Cerebellar cortex (tissue), 1 donor: ENCODE measurements at regions not wholly inside any gene's neighbourhood (a gene's known extent, or its start where the extent isn't known, plus 50 kb on each side); places are given as distances from the start of the nearest gene placed in this dataset.
A peak's percentile ranks its signal among the peaks of the same experiment; 100 is the strongest.
"Not testable (repeated sequence)": the region's sequence is repeated elsewhere in the genome, so short reads cannot be mapped to it uniquely, and the experiment has no call there.

Experiments used
- DNase-seq: peaks from one replicate; pipeline ENCODE4 v3.0.0-alpha.2; 2015; ENCODE audit warnings: low spot score

DNA sequence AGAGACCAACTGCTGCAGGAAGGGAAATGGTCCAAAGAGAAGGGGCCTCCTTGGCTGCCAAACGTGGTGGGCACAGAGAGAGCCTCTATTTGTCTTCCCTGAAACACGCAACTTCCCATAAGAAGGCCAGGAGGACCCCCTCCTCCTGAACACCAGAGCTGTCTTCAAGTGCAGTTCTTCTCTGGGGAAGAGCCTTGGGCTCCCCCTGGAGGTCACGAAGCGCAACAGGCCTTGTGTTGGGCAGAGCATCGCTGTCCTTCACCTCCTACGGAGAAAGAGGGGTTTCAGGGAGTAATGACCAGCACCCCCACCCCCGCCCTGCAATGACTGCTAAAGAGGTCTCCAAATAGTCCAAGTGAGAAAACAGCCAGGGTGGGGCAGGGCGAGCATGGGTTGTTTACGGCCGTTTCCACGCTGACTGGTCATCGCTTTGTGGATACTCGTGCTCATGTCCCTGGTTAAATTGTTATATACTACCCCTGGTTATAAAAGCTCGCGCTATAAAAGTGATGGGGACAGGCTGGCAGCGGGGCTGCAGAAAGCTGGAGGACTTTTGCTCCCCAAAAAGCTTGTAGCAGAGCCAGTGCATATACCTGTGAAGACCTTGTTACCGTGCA lies 397.5 kb upstream of the ATP10A start:
- DNase-seq = peak; percentile 42

DNA sequence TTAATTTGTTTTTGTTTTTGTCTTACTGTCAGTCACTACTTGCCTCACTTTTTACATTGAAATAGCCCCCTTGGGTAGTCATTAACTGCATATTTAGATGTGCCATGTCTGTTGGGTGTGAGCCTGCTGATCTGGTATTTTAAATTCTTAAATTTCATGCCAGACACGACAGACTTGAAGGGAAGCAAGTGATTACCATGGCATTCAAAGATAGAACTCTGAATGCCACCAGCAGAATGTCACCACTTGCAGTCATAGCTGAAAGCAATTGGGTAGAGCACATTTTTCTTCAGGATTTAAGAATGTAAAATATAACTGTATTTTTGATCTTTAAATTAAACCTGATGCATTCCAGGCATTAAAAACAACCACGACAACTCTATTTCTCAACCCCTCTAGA lies 396.5 kb upstream of the ATP10A start:
- no peak for DNase-seq

DNA sequence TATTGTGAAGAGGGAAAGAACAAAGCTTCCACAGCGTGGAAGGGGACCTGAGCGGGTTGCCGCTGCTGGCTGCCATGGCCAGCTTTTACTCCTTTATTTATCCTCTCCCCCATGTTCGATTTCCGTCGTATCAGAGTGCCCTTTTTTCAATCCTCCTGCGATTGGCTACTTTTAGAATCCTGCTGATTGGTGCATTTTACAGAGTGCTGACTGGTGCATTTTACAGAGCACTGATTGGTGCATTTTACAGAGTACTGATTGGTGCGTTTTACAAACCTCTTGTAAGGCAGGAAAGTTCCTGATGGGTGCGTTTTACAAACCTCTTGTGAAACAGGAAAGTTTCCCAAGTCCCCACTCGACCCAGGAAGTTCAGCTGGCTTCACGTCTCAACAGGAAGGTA lies 381.7 kb upstream of the ATP10A start:
- DNase-seq = not testable (repeated sequence)

DNA sequence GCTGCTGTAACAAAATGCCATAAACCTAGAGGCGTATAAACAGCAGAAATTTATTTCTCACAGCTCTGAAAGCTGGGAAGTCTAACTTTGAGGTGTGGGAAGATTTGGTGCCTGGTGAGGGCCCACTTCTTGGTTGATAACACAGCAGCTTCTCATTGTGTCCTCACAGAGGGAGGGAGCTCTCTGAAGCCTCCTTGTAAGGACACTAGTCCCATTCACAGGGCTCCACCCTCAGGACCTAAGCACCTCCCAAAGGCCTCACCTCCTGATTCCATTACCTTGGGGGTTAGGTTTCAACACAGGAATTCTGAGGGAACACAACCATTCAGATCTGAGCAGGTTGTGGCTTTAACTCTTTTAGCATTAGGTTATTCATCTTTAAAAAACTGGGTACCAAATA lies 380.3 kb upstream of the ATP10A start:
- no peak for DNase-seq

DNA sequence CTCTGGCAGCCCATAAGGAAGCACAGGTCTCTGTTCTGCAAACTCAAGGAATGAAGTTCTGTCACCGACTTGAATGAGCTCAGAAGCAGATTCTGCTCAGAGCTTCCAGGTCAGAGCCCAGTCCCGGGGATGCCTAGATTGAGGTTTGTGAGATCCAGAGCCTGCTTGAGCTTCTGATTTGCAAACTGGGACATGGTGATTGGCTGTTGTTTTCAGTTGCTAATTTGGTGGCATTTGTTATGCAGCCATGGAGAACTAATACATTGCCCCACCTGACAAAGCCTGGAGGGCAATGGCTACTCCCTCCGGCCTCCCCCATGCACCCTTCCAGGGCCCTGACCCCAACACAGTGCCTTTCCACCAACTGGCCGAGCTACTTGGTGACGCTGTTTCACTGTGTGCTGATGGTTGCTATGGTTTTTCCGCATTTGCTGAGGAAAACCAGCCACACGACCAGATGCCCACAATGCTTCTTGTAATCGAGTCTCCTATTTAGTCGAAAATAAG lies 379.5 kb upstream of the ATP10A start:
- DNase-seq = no peak

DNA sequence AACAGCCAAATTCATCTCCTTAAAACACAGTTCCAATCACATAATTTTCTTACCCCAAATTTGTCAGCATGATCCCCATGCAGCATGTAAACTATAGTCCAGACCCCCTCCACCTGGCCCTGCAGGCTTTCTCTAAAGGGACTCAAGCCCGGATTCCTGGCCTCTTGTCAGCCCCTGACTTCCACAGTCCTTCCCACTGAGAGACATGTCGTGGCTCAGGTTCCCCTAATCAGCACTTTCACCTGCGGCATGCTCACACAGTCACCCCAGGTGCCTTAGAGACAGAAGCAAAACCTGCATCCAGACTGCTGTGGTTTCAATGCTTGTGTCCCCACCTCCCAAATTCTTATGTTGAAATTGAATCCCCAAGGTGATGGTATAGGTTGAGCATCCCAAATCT lies 372.7 kb upstream of the ATP10A start:
- no peak for DNase-seq

DNA sequence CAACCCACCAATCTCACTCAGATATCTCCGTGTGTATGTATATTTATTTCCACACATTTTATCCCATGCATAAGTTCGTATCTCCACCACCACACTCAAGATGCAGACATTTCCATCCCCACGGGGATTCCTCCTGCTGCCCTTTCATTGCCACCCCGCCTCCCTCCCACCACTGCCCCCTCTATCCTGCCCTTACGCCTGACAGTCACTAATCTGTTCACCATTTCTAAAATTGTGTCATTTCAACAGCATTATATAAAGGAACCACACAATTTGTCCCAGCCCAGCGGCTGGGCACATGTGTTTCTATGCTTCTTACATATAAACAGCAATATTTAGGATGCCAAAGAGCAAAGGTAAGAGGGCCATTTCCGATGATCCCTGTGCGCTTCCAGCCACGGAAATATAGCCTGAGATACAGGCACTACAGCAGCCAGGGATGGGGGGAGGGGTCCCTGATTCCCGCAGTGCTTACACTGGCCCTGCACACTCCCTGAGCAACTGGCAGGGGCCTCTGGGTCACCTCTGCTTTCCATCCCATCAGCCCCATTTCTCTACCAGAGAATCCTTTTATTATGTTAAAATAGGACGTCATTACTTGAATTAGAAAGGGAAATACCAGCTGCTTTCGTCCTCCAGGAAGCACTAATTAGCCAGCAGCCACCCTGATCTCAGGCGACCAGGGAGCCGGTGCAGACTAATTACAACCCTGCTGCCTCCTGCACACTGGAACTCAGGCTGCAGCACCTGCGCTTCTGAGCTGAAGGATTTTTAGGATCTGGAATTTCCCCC lies 372.0 kb upstream of the ATP10A start:
- DNase-seq = no peak

DNA sequence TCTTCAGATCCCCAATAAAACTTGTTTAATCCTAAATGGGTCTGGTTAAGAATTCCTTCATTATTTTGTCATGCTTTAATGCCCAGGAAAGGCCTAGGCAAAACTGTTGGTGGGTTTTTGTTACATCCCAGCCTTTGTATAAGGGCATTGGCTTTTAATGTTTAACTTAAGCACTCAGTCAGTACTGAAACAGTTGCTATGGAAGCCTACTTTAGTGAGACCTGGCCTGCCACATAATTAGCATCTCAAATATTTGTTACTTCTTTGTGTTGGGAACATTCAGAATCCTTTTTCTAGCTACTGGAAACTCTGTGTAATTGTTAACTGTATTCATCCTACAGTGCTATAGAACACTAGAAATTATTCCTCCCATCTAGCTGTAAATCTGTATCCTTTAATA lies 369.6 kb upstream of the ATP10A start:
- no peak for DNase-seq

DNA sequence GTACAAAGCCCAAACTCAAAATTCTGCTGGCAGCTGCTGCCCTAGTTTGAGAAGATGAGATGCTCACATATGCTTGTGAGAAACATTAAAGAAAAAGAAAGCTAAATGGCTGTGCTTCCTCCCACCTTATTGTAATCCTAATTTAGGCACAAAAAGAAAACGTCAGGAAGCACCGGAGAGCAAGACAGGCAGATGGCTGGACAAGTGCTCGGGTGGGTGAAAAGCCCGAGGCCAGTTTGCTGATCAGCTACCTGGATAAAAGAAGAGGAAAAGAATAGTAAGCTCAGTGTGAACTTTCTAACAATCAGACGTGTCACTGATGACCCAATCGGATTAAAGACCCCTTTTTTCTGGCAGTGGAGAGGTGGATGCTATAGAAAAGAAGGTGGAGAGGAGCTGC lies 368.0 kb upstream of the ATP10A start:
- DNase-seq = no peak

DNA sequence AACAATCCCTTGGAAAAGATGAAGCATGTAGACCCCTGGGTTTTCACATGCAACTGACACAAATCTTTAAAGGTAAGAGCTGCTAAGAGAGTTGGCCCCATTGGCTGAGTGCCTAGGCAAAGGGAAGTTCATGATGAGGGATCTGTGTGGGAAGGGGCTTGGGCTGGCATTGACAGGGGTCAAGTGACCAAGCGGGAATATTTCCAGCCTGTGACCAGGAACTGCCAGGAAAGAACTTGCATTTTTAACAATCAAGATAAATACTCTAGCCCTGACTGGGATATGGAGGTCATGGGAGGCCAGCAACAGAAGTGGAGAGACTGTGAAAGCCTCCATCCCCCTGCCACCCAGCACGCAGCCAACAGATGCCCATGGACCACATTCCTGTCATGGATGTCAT lies 361.1 kb upstream of the ATP10A start:
- no peak for DNase-seq

DNA sequence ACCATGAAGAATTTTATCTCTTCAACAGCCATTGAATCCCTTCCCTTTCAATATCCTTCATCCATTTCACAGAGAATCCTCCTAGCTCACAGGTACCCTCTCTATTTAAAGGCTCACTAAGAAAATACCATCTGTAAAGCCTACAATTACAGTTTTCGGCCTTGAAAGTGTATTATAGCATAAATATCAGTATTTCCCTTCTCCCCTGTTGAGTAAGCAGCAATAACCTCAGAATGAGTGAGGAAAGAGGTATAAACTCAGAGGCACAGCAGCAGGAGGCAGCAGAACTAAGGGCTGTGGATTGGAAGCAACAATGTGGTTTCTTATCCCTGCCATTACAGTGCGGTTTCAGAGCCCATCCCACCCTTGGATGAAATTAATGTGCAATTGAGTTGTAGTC lies 360.6 kb upstream of the ATP10A start:
- DNase-seq = no peak

DNA sequence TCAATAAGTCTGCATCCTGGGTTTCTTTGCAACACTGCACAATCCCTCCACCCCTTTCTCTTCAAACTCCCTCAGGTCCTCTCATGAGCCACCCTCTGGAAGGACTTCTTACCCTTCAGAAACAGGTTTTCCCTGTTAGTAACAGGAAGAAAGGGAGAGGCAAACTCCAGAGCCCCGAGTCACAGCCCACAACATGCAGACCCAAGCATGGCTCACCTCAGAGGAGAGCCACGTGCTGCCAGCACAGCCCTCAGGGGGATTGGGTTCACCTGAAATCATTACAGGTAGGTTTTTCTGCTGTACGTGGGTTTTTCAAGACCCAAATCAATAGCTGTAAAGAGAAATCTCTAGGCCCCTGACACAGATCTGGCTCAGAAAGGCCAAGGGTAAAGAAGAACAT lies 359.7 kb upstream of the ATP10A start:
- DNase-seq = no peak

DNA sequence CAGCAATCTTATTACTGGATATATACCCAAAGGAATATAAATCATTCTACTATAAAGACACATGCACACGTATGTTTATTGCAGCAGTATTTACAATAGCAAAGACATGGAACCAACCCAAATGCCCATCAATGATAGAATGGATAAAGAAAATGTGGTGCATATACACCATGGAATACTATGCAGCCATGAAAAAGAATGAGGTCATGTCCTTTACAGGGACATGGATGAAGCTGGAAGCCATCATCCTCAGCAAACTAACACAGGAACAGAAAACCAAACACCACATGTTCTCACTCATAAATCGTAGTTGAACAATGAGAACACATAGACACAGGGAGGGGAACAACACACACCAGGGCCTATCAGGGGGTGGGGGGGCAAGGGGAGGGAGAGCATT lies 353.9 kb upstream of the ATP10A start:
- DNase-seq = not testable (repeated sequence)

DNA sequence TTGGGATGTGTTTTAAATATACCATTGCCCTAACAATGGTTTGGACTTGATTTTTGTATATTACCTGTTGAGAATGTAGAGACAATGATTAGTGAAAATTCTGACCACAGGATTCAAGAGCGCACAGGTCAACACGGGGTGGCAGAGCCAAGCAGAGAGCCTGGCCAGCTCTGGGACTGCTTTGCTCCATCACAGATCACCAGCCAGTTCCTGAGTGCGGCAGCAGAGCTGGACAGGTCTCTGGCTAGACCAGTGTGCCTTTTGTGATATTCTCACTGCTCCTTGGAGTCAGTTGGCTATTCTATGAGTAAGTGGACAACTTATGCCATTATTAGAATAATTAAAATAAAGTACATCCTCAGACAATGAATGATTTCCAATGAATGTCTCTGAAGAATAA lies 351.2 kb upstream of the ATP10A start:
- no peak for DNase-seq

DNA sequence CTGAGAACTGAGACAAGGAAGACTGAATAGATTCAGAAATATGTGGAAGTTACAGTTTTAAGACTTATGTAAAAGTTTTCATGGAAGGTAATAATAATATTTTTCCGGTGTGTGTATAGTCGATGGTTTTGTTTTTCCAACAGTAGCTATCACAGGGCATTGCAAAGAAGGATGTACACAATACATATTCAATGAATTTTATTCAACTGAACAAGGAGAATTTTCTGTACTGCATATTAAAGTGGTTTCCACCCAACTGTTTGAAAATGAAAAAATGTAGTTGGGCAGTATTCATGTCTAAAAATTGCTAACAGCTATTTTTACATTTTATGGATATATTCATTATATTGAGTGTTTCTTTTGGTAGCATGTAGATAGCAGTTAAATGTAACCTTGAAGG lies 350.3 kb upstream of the ATP10A start:
- DNase-seq = no peak

DNA sequence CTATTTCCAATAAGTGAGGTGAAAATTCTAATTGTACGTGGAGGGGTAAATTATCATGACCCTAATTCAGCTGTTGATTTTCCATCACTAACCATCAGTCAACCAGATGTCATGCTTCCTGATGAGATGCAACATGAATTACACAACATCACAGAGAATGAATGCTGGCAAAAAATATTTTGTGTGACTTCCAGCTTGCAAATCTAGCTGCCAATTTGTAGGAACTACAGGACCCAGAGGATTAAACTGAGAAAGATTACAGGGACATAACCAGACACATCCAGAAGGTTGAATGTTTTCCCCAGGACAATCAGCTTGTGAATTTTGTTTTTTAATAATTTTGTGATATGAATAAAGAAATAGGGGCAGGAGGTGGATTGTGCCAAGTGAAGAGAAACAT lies 349.0 kb upstream of the ATP10A start:
- no peak for DNase-seq

DNA sequence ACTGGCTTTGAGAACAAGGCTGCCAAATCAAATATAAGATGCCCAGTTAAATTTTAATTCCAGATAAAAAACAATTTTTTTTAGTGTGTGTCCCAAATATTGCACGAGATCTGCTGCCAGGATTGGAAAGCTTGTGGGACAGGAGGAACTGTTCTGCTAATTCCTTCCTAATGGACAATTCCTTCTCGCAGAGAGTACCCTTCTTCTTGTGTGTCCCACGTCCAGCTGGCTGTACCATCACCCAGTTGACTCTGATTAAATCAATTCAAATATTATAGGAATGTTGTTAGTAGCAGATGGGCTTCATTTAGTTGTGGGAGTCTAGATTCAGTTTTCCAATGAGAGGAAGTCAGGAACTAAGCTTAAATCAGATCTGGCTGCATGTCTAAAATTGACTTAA lies 347.9 kb upstream of the ATP10A start:
- DNase-seq = no peak

DNA sequence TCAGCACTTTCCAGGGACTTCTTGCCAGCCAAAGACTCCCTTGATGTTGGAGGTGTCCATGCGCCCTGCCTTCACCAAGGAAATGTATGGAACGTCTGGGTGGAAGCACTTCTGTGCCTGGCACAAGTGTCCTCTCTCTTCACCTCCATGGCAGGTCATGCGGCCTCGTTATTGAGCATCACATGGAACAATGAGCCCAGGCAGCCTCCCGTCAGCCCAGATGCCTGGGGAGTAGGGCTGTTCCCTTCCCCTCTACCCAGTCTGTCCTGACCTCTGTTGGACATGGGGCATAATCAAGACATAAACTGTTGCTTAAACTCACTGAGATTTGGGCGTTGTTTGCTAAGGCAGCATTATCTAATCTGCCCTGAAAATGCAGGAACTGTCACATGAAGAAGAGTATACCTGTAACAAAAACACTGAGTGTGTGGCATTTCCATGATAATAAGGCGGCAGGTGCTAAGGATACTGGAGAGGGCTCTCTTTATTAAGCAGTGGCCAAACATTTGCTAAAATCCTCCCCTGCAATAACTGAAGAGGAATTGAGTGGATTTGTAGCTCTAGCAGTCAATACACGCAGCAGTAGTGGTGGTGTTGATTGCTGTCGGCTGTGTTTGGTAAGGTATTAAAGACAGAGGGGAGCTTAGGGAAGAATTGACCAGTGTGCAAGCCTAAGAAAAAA lies 338.2 kb upstream of the ATP10A start:
- no peak for DNase-seq

DNA sequence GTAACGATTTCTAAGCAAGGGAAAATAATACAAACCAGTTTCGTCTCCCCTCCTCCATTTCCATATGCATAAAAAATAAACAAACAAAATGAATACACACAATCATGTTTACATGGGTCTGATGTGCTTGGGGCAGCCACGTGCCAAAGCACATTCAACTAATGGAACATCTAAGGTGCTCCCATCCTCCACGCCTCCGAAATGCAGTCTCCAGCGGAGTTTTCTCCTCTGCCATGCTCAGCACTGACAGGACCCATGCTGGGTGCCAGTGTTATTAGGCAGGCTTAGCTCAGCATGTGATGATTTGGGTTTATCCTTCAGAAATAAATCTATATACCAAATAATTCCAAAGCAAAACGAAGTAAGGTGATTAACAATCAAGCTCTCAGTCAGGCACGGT lies 337.3 kb upstream of the ATP10A start:
- DNase-seq = no peak

DNA sequence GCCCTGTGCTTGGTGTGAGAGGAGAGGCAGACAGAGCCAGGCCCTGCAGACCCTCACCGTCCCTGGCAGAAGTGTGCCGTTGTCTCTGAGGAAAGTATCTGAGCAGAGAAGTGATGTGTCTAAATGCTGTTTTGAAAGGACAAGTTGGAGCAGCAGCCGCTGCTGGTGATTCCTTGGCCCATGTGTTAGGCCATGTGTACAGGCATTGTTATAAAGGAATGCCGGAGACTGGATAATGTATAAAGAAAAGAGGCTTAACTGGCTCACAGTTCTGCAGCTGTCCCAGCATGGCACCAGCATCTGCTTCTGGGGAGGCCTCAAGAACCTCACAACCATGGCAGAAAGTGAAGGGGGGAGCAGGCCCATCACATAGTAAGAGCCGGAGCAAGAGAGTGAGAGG lies 334.6 kb upstream of the ATP10A start:
- DNase-seq = no peak

DNA sequence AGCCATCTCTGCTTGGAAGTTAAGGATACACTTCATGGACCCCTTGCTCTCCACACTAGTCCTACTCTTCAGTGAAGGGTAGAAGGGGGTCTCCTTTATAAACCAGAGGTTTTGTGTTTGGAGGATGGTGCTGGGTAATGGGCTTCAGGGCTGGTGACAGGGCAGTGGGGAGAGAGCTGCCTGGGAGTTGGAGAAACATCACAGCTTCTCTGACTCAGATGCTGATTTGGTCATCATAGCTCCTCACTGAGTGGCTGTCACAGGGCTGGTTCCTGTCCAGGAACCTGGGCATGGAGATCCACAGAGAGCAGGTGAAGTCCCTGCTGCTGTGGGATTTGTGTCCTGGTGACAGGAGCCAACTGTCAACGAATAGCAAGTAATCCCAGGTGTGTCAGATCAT lies 333.9 kb upstream of the ATP10A start:
- no peak for DNase-seq

DNA sequence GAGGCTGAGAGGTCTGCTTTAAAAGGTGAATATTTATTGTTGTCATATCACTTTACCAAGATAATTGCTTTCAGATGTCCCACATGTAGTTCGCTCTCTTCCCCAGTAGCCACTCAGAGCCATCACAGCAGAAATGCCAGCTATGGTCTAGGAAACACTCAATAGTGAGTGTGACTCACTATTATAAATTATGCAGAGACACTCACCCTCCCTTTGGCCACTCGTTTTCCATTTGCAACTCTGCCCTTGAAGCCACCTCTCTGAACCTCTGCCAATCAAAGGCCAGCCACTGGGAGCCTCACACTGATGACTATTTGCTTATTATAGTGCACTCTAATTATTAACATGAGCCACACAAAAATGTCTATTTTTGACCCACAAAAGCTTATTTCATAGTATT lies 328.1 kb upstream of the ATP10A start:
- no peak for DNase-seq

DNA sequence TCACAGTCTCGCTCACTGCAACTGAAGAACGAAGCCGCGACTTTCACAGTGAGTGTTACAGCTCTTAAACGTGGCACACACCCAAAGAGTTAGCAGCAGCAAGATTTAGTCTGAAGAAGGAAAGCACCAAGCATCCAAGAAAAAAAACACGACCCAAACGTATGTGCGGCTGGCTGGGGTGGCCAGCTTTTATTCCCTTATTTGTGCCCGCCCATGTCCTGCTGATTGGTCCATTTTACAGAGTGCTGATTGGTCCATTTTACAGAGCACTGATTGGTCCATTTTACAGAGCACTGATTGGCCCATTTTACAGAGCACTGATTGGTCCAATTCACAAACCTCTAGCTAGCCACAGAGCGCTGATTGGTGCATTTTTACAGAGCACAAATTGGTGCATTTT lies 323.0 kb upstream of the ATP10A start:
- not testable (repeated sequence) for DNase-seq
